GM12875 (cell line): ENCODE measurements at regions not wholly inside any gene's neighbourhood (a gene's known extent, or its start where the extent isn't known, plus 50 kb on each side); places are given as distances from the start of the nearest gene placed in this dataset.
"Not testable (repeated sequence)": the region's sequence is repeated elsewhere in the genome, so short reads cannot be mapped to it uniquely, and the experiment has no call there.

Experiments
- H3K4me3 ChIP-seq: one replicate; pipeline ENCODE4 v1.5.1; 2011; ENCODE audit warnings: low read depth, low read length, control low read depth
- CTCF ChIP-seq: IDR thresholded peaks from 2 replicates; pipeline ENCODE4 v1.5.1; 2011; ENCODE audit warnings: low read depth, mild to moderate bottlenecking, control low read depth, inconsistent platforms, low read length, moderate library complexity, borderline replicate concordance; ENCODE audit not compliant: insufficient read depth

GRCh38 chr2:38483776-38484501 lies 106.9 kb upstream of the ATL2 start:
- no peak for TF ChIP-seq CTCF
- no peak overlapping the region for H3K4me3 ChIP-seq

DNA sequence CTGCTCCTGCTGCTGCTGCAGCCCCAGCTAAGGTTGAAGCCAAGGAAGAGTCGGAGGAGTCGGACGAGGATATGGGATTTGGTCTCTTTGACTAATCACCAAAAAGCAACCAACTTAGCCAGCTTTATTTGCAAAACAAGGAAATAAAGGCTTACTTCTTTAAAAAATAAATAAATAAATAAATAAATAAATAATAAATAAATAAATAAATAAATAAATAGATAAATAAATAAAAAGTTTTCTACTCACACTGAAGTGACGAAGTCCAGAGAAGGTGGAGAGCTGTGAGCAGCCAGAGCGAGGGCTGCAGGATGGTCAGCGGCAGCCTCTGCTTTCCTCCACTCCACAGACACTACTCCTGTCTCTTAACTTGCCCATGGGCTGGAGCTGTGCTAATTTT lies 105.6 kb upstream of the ATL2 start:
- H3K4me3 ChIP-seq, result not testable (repeated sequence)

DNA sequence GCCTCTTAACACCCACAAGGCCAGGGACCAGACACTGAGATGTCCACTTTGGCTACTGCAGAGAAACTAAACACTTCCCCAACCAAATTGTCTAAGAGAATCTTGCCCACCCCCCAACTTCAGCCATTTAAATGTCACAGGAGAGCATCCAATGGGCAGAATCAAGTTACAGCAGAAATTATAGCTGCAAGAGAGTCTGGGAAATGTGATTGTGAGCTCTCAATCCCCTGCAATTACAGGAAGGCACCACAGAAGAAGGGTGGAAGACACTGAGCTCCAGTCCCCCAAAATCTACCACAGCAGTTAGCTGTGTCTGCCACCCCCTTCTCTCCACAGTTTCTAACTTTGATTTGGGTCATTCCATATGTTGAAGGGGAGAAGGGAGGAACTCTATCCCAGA lies 103.5 kb upstream of the ATL2 start:
- TF ChIP-seq CTCF, result no peak
- no peak overlapping the region for H3K4me3 ChIP-seq

DNA sequence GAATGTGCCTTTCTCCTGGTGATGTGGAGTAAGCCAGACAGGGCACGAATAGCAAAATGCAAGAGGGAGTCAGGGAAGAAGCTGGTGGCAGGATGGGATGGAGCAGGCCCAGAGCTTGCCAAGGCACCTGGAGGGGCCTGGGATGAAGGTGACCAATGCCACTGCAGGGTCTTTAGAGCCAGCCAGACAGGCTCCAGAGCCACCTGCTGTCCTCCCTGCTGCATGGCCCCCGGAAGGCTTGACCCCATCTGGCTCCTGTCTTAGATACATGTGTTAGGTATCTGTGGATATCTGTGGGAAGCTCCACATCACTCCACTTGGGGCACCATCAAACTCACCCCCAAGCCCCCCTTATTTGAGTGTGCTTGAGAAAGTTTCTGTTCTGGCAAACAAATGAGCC lies 99.9 kb upstream of the ATL2 start:
- no peak for TF ChIP-seq CTCF
- no peak overlapping the region for H3K4me3 ChIP-seq

DNA sequence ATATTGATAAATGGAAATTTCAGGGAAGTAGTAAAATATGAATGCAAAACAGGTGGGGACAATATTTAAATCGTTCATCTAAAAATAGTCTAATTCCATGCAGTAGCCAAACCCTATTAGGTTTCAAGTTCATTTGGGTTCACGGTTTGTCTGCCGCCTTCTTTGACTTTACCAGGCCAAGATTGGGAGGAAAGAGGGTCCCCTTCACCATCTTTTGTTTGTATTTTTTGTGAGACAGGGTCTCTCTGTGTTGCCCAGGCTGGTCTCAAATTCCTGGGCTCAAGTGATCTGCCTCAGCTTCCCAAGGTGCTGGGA lies 98.5 kb upstream of the ATL2 start:
- no peak for TF ChIP-seq CTCF
- no peak overlapping the region for H3K4me3 ChIP-seq

DNA sequence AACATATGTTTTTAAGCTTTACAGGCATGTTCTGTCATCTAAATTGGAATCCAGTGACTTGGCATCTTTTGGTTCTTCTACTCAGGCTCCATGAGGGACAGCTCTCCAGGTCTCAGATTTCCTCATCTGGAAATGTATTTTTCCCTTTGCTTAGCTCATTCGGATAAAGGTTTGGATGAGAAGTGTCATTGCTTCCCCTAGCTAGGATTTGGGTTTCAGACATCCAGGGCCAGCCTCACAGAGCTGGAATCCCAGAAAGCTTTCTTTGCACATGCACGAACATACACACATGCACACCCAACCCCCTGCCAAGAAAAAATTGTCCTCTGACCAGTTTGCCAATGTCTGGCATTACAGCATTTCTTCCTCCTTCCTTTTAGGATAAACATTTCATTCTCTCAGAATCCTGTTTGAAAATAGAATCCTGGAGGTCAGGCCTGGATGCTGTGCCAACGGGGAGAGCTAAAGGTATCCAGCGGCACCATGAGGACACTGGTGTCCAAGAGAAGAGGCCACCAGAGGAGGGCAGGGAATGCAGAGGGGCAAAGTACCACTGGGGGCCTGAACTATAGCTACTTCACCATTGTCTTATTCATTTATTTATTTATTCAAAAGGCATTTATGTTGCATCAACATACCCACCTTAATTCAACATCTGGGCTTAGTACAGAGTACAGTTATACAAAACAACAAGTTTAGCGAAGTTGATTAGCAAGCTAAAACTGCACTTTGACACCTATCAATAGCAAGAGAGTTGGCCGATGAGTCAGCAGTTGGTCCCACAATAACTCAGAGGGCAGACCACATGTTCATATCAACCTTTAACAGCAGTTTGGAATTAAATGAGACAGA lies 97.9 kb upstream of the ATL2 start:
- TF ChIP-seq CTCF, result no peak
- no peak overlapping the region for H3K4me3 ChIP-seq

DNA sequence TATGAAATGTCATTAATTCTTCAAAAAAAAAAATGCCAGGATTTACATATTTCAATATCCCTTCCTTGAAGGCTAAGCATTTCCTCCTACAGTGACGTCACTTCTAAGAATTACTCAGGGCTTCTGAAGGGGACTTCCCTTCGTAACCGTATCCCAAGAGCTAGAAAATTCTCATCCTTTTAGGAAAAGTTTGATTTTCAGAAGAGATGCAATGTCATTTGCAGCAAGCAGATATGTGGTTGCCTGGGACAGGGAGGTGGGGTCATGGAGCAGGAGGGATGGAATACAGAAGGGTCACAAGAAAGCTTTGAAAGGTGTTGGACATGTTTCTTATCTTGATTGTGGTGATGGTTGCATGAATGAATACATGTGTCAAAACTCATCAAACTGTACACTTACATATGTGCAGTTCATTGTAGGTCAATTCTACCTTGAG lies 97.0 kb upstream of the ATL2 start:
- no peak for TF ChIP-seq CTCF
- H3K4me3 ChIP-seq, result no peak overlapping the region
